PC-9 (cell line): ENCODE measurements at regions not wholly inside any gene's neighbourhood (a gene's known extent, or its start where the extent isn't known, plus 50 kb on each side); places are given as distances from the start of the nearest gene placed in this dataset.

ENCODE experiments used
- EZH2 ChIP-seq: fragments of 200-600 bp; sonication (generic); IDR thresholded peaks from 2 replicates; pipeline ENCODE4 v1.8.0; 2017; ENCODE audit warnings: antibody characterized with exemption, low read depth
- TF ChIP-seq, protein P1 (sequence below): fragments of 200-600 bp; sonication (generic); conservative IDR thresholded peaks from 2 replicates; pipeline ENCODE4 v1.6.1; 2017; ENCODE audit warnings: mixed run types, antibody characterized with exemption, mild to moderate bottlenecking, moderate library complexity

DNA sequence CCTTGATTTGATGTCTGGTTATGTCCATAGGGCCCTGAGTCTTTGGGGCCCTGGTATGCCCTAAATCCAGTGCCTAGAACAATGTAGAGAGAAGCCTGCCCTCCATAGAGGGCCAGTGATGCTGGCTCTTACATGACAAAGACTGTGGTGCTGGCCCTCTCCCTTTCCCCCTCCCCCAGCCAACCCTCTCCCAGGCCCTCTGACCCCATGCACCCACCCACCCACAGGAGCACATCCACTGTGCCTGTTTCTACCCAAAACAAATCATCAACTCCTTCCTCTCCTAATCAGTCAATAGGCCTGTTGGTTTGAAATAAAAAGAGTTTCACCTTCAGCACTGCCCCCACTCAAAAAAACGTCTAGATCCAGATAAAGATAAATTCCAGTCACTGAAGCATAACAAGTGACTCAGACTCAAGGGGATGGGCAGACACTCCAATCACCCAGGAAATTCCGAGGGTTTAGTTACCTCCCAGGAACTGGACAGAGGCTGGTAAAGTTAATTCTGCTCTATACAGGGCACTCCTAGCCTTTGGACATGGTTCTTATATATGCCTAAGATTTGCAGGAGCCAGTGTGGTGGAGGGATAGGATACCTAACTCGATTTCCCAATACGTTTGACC, 144.8 kb upstream of the VANGL1 start:
- TF ChIP-seq, protein P1, sequence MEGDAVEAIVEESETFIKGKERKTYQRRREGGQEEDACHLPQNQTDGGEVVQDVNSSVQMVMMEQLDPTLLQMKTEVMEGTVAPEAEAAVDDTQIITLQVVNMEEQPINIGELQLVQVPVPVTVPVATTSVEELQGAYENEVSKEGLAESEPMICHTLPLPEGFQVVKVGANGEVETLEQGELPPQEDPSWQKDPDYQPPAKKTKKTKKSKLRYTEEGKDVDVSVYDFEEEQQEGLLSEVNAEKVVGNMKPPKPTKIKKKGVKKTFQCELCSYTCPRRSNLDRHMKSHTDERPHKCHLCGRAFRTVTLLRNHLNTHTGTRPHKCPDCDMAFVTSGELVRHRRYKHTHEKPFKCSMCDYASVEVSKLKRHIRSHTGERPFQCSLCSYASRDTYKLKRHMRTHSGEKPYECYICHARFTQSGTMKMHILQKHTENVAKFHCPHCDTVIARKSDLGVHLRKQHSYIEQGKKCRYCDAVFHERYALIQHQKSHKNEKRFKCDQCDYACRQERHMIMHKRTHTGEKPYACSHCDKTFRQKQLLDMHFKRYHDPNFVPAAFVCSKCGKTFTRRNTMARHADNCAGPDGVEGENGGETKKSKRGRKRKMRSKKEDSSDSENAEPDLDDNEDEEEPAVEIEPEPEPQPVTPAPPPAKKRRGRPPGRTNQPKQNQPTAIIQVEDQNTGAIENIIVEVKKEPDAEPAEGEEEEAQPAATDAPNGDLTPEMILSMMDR = no peak
- TF ChIP-seq EZH2 = no peak
